CD4-positive, CD25-positive, alpha-beta regulatory T cell (primary cell): ENCODE measurements at regions not wholly inside any gene's neighbourhood (a gene's known extent, or its start where the extent isn't known, plus 50 kb on each side); places are given as distances from the start of the nearest gene placed in this dataset.

Experiments used
- ATAC-seq, 2 donors: fragments of 150-1000 bp; cut with Tn5 transposase; one replicate each; pipeline ENCODE4 v1.10.0; 2021; ENCODE audit warnings: low read depth in 2 of 2, moderate number of reproducible peaks in 2 of 2, moderate library complexity in 1 of 2
- DNase-seq, 3 donors: peaks; one replicate each; pipeline versions ENCODE4 v3.0.0 to v3.0.0-alpha.2; 2012 to 2022; ENCODE audit warnings: mixed read lengths in 1 of 3
- H3K27ac ChIP-seq: one replicate; pipeline ENCODE4 v1.7.0; 2013; ENCODE audit warnings: mild to moderate bottlenecking, low read length; ENCODE audit not compliant: insufficient read depth, poor library complexity, severe bottlenecking
- H3K27me3 ChIP-seq: one replicate; pipeline ENCODE4 v1.7.0; 2013; ENCODE audit warnings: low read length; ENCODE audit not compliant: control insufficient read depth, insufficient read depth
- H3K36me3 ChIP-seq: one replicate; pipeline ENCODE4 v1.7.0; 2013; ENCODE audit warnings: mild to moderate bottlenecking, low read length, moderate library complexity; ENCODE audit not compliant: control insufficient read depth, insufficient read depth
- H3K4me1 ChIP-seq: 2 replicates; pipeline ENCODE4 v1.7.0; 2013; ENCODE audit warnings: mild to moderate bottlenecking, low read length; ENCODE audit not compliant: insufficient read depth, control insufficient read depth, poor library complexity, severe bottlenecking
- H3K4me3 ChIP-seq: one replicate; pipeline ENCODE4 v1.7.0; 2013; ENCODE audit warnings: low read depth, mild to moderate bottlenecking, low read length, moderate library complexity
- H3K9me3 ChIP-seq, 2 experiments: 1 replicate in 1 of 2; 2 replicates in 1 of 2; pipeline ENCODE4 v1.7.0; 2013; ENCODE audit warnings: low read length in 2 of 2, mild to moderate bottlenecking in 1 of 2, moderate library complexity in 1 of 2; ENCODE audit not compliant: control insufficient read depth in 2 of 2
- H3K27ac Mint-ChIP-seq, 3 donors: one replicate each; pipeline ENCODE4 v1.8.0; 2020 to 2022; ENCODE audit warnings: mild to moderate bottlenecking in 3 of 3, mixed read lengths in 3 of 3, moderate library complexity in 2 of 3
- H3K27me3 Mint-ChIP-seq: one replicate; pipeline ENCODE4 v1.8.0; 2022; ENCODE audit warnings: mild to moderate bottlenecking, mixed read lengths
- H3K36me3 Mint-ChIP-seq: one replicate; pipeline ENCODE4 v1.8.0; 2020; ENCODE audit warnings: mixed read lengths
- H3K4me1 Mint-ChIP-seq, 4 donors: one replicate each; pipeline ENCODE4 v1.8.0; 2020 to 2022; ENCODE audit warnings: mixed read lengths in 4 of 4, mild to moderate bottlenecking in 1 of 4
- H3K4me3 Mint-ChIP-seq, 4 donors: one replicate each; pipeline ENCODE4 v1.8.0; 2020 to 2022; ENCODE audit warnings: mild to moderate bottlenecking in 4 of 4, mixed read lengths in 4 of 4, moderate library complexity in 3 of 4
- H3K9me3 Mint-ChIP-seq, 7 donors: one replicate each; pipeline ENCODE4 v1.8.0; 2020 to 2022; ENCODE audit warnings: mixed read lengths in 7 of 7, mild to moderate bottlenecking in 3 of 7, moderate library complexity in 2 of 7

GRCh38 chr6:9977411-9977810 lies 437.5 kb downstream of the TFAP2A start:
- H3K9me3 Mint-ChIP-seq = peaks cover 0 to 9% (median 2%) of the 10 kb centered on the region in 7 donors
- no peak for ATAC-seq
- H3K27me3 Mint-ChIP-seq = no peaks in the 10 kb centered on the region
- H3K27me3 ChIP-seq = no peaks in the 10 kb centered on the region
- DNase-seq = no peak
- H3K9me3 ChIP-seq = peaks cover 0 to 4% of the 10 kb centered on the region in 2 experiments
- H3K4me1 Mint-ChIP-seq = no peaks in the 10 kb centered on the region
- H3K36me3 ChIP-seq = no peaks in the 10 kb centered on the region
- H3K4me3 Mint-ChIP-seq = no peak overlapping the region
- peaks cover 6% of the 10 kb centered on the region for H3K36me3 Mint-ChIP-seq
- H3K4me3 ChIP-seq = no peak overlapping the region
- H3K4me1 ChIP-seq = no peaks in the 10 kb centered on the region
- no peak overlapping the region for H3K27ac ChIP-seq
- no peak overlapping the region for H3K27ac Mint-ChIP-seq

- no peaks in the 10 kb centered on the region for H3K9me3 ChIP-seq
- H3K4me1 ChIP-seq = no peaks in the 10 kb centered on the region
- no peaks in the 10 kb centered on the region for H3K27me3 ChIP-seq
- no peak overlapping the region for H3K4me3 Mint-ChIP-seq
- DNase-seq (no peak), ATAC-seq (no peak)
- no peaks in the 10 kb centered on the region for H3K4me1 Mint-ChIP-seq
- no peak overlapping the region for H3K27ac Mint-ChIP-seq
- peaks cover 0 to 21% (median 3%) of the 10 kb centered on the region in 7 donors for H3K9me3 Mint-ChIP-seq
- no peak overlapping the region for H3K27ac ChIP-seq
- H3K36me3 Mint-ChIP-seq = no peaks in the 10 kb centered on the region
- H3K4me3 ChIP-seq = no peak overlapping the region
- H3K27me3 Mint-ChIP-seq = peaks cover 4% of the 10 kb centered on the region
- H3K36me3 ChIP-seq = no peaks in the 10 kb centered on the region
Measured at GRCh38 chr6:9961646-9962045, 453.2 kb downstream of the TFAP2A start.

GRCh38 chr6:9957215-9957759 lies 457.6 kb downstream of the TFAP2A start:
- H3K27me3 ChIP-seq = no peaks in the 10 kb centered on the region
- H3K4me3 Mint-ChIP-seq = no peak overlapping the region
- DNase-seq (no peak), ATAC-seq (no peak)
- H3K27ac Mint-ChIP-seq = no peak overlapping the region
- H3K36me3 ChIP-seq = no peaks in the 10 kb centered on the region
- no peaks in the 10 kb centered on the region for H3K4me1 Mint-ChIP-seq
- H3K9me3 ChIP-seq = no peaks in the 10 kb centered on the region
- peaks cover 0 to 8% (median 4%) of the 10 kb centered on the region in 7 donors for H3K9me3 Mint-ChIP-seq
- no peak overlapping the region for H3K4me3 ChIP-seq
- H3K27ac ChIP-seq = no peak overlapping the region
- H3K4me1 ChIP-seq = no peaks in the 10 kb centered on the region
- H3K36me3 Mint-ChIP-seq = no peaks in the 10 kb centered on the region
- H3K27me3 Mint-ChIP-seq = peaks cover 4% of the 10 kb centered on the region

GRCh38 chr6:9948678-9949077 lies 466.2 kb downstream of the TFAP2A start:
- Mint-ChIP-seq H3K4me3 (no peak overlapping the region), H3K36me3 (no peaks in the 10 kb centered on the region), H3K9me3 (peaks cover 0 to 9% (median 4%) of the 10 kb centered on the region in 7 donors), H3K4me1 (no peaks in the 10 kb centered on the region), H3K27ac (no peak overlapping the region), H3K27me3 (no peaks in the 10 kb centered on the region)
- no peaks in the 10 kb centered on the region for H3K9me3 ChIP-seq
- no peak overlapping the region for H3K4me3 ChIP-seq
- ATAC-seq = no peak
- no peaks in the 10 kb centered on the region for H3K4me1 ChIP-seq
- H3K27ac ChIP-seq = no peak overlapping the region
- H3K27me3 ChIP-seq = no peaks in the 10 kb centered on the region
- DNase-seq = no peak
- no peaks in the 10 kb centered on the region for H3K36me3 ChIP-seq

GRCh38 chr6:9943986-9944385 lies 470.9 kb downstream of the TFAP2A start:
- no peaks in the 10 kb centered on the region for H3K27me3 ChIP-seq
- Mint-ChIP-seq H3K9me3 (peaks cover 0 to 10% (median 4%) of the 10 kb centered on the region in 7 donors), H3K27me3 (no peaks in the 10 kb centered on the region), H3K27ac (no peak overlapping the region), H3K4me1 (no peaks in the 10 kb centered on the region), H3K4me3 (no peak overlapping the region), H3K36me3 (no peaks in the 10 kb centered on the region)
- DNase-seq (no peak), ATAC-seq (no peak)
- H3K9me3 ChIP-seq = no peaks in the 10 kb centered on the region
- H3K27ac ChIP-seq = no peak overlapping the region
- H3K4me1 ChIP-seq = no peaks in the 10 kb centered on the region
- no peaks in the 10 kb centered on the region for H3K36me3 ChIP-seq
- no peak overlapping the region for H3K4me3 ChIP-seq

- Mint-ChIP-seq H3K9me3 (peaks cover 0 to 10% (median 4%) of the 10 kb centered on the region in 7 donors), H3K27ac (no peak overlapping the region), H3K4me1 (no peaks in the 10 kb centered on the region), H3K27me3 (no peaks in the 10 kb centered on the region), H3K4me3 (no peak overlapping the region), H3K36me3 (no peaks in the 10 kb centered on the region)
- ATAC-seq (no peak), DNase-seq (no peak)
- H3K27me3 ChIP-seq = no peaks in the 10 kb centered on the region
- no peak overlapping the region for H3K27ac ChIP-seq
- H3K4me3 ChIP-seq = no peak overlapping the region
- no peaks in the 10 kb centered on the region for H3K36me3 ChIP-seq
- no peaks in the 10 kb centered on the region for H3K4me1 ChIP-seq
- no peaks in the 10 kb centered on the region for H3K9me3 ChIP-seq
Measured at GRCh38 chr6:9943026-9943425, 471.8 kb downstream of the TFAP2A start.

GRCh38 chr6:9942131-9942530 lies 472.7 kb downstream of the TFAP2A start:
- DNase-seq = no peak
- no peaks in the 10 kb centered on the region for H3K27me3 ChIP-seq
- no peaks in the 10 kb centered on the region for H3K36me3 ChIP-seq
- H3K27ac ChIP-seq = no peak overlapping the region
- no peak overlapping the region for H3K4me3 ChIP-seq
- no peak overlapping the region for H3K4me3 Mint-ChIP-seq
- no peaks in the 10 kb centered on the region for H3K36me3 Mint-ChIP-seq
- peaks cover 0 to 10% (median 3%) of the 10 kb centered on the region in 7 donors for H3K9me3 Mint-ChIP-seq
- H3K9me3 ChIP-seq = no peaks in the 10 kb centered on the region
- ATAC-seq = no peak
- H3K27me3 Mint-ChIP-seq = no peaks in the 10 kb centered on the region
- no peaks in the 10 kb centered on the region for H3K4me1 Mint-ChIP-seq
- no peaks in the 10 kb centered on the region for H3K4me1 ChIP-seq
- no peak overlapping the region for H3K27ac Mint-ChIP-seq

GRCh38 chr6:9938801-9939200 lies 476.1 kb downstream of the TFAP2A start:
- Histone ChIP-seq H3K4me3 (no peak overlapping the region), H3K4me1 (no peaks in the 10 kb centered on the region), H3K9me3 (no peaks in the 10 kb centered on the region), H3K27me3 (no peaks in the 10 kb centered on the region), H3K27ac (no peak overlapping the region), H3K36me3 (no peaks in the 10 kb centered on the region)
- Mint-ChIP-seq H3K4me1 (no peaks in the 10 kb centered on the region), H3K27ac (no peak overlapping the region), H3K9me3 (peaks cover 0 to 8% (median 0%) of the 10 kb centered on the region in 7 donors), H3K27me3 (no peaks in the 10 kb centered on the region), H3K36me3 (no peaks in the 10 kb centered on the region), H3K4me3 (no peak overlapping the region)
- DNase-seq (no peak), ATAC-seq (no peak)
